ENCODE measurements at regions not wholly inside any gene's neighbourhood (a gene's known extent, or its start where the extent isn't known, plus 50 kb on each side); places are given as distances from the start of the nearest gene placed in this dataset.

DNA sequence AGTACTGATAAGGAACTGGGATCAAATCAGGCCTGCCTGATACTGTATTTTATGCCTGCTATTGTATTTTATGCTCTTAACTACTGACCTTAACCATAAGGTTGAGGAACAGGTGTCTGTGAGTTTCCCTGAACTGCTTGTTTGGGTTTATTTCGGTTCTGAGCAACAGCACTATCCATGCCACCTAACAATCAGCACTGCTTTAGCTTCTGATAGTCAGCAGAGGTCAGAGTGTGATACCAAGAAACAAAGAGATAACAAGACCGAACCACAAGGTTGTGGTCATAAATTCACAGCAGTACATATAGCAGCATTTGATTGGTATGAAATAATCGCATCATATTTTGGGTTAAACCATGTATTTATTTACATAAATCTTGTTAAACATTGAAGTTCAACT lies 362.2 kb downstream of the FGF13 start:
- TF ChIP-seq, protein P1, sequence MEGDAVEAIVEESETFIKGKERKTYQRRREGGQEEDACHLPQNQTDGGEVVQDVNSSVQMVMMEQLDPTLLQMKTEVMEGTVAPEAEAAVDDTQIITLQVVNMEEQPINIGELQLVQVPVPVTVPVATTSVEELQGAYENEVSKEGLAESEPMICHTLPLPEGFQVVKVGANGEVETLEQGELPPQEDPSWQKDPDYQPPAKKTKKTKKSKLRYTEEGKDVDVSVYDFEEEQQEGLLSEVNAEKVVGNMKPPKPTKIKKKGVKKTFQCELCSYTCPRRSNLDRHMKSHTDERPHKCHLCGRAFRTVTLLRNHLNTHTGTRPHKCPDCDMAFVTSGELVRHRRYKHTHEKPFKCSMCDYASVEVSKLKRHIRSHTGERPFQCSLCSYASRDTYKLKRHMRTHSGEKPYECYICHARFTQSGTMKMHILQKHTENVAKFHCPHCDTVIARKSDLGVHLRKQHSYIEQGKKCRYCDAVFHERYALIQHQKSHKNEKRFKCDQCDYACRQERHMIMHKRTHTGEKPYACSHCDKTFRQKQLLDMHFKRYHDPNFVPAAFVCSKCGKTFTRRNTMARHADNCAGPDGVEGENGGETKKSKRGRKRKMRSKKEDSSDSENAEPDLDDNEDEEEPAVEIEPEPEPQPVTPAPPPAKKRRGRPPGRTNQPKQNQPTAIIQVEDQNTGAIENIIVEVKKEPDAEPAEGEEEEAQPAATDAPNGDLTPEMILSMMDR (IDR thresholded peaks at IDR 0.05) = no peak
- no peak for TF ChIP-seq POLR2A (IDR thresholded peaks at IDR 0.05)
- H3K36me3 ChIP-seq (replicated peaks in 1 of 2) = no peaks in the 10 kb centered on the region
- no peak overlapping the region for H3K27ac ChIP-seq
- H3K4me3 ChIP-seq = no peak overlapping the region
- 42 to 51% (median 44%) methylated on average over 3 of the region's 3 CpGs for WGBS, 4 donors
- no peaks in the 10 kb centered on the region for H3K27me3 ChIP-seq
- intact Hi-C loops (cut with DNase I) = no loop called here
- no peaks in the 10 kb centered on the region for H3K9me3 ChIP-seq (replicated peaks in 1 of 3)
- DNase-seq = no peak
- no peaks in the 10 kb centered on the region for H3K4me1 ChIP-seq (replicated peaks in 1 of 2)

DNA sequence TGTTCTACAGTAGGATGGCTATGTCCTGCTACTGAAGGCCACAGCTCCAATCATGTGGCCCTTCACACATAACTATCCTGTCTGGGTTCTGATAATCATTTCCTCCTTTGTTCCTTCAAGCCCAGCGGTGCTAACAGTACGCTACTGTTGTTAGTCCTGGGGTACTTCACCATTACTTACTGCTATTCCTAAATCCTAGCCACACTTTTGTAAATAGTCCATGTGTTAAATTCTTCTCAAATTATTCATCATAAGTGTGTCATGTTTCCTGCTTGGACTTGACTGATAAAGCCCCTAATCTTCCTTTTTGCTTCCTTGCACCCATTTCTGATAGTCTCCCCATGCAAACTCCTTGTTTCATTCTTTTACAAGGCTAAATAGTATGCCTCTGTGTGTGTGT lies 332.6 kb downstream of the FGF13 start:
- intact Hi-C loops (cut with DNase I) = no loop called here
- Histone ChIP-seq H3K9me3 (replicated peaks in 1 of 3) (no peaks in the 10 kb centered on the region), H3K27me3 (no peaks in the 10 kb centered on the region), H3K27ac (no peak overlapping the region), H3K4me3 (no peak overlapping the region), H3K36me3 (replicated peaks in 1 of 2) (no peaks in the 10 kb centered on the region), H3K4me1 (replicated peaks in 1 of 2) (no peaks in the 10 kb centered on the region)
- DNase-seq = no peak
- TF ChIP-seq, protein P1 (IDR thresholded peaks at IDR 0.05) = no peak
- TF ChIP-seq POLR2A (IDR thresholded peaks at IDR 0.05) = no peak
- 76 to 94% (median 84%) methylated on average over 2 of the region's 2 CpGs for WGBS, 4 donors

DNA sequence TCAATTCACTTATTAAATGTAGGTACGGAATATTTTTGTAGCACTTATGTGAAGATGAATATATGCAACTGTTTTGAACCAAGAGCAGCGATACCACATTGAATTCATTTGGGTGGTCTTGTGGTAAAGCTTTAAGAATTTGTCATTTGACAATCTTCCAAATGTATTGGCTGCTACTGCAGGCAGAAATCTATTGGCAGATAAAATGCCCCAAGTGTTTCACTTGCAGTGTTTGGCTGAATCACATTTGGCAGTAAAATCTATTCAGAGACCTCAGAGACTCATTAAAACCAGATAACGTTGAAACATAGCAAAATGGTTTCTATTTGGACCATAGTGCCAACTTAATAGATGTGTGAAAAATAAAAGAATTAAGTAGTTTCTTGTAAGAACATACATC lies 303.4 kb downstream of the FGF13 start:
- no peaks in the 10 kb centered on the region for H3K4me1 ChIP-seq (replicated peaks in 1 of 2)
- intact Hi-C loops (cut with DNase I) = no loop called here
- no peak overlapping the region for H3K27ac ChIP-seq
- no peaks in the 10 kb centered on the region for H3K36me3 ChIP-seq (replicated peaks in 1 of 2)
- no peak for TF ChIP-seq POLR2A (IDR thresholded peaks at IDR 0.05)
- TF ChIP-seq, protein P1 (IDR thresholded peaks at IDR 0.05) = no peak
- no peaks in the 10 kb centered on the region for H3K27me3 ChIP-seq
- no peak overlapping the region for H3K4me3 ChIP-seq
- H3K9me3 ChIP-seq (replicated peaks in 1 of 3) = no peaks in the 10 kb centered on the region
- DNase-seq = no peak
- WGBS, 4 donors = 55 to 65% (median 60%) methylated on average over 3 of the region's 3 CpGs

DNA sequence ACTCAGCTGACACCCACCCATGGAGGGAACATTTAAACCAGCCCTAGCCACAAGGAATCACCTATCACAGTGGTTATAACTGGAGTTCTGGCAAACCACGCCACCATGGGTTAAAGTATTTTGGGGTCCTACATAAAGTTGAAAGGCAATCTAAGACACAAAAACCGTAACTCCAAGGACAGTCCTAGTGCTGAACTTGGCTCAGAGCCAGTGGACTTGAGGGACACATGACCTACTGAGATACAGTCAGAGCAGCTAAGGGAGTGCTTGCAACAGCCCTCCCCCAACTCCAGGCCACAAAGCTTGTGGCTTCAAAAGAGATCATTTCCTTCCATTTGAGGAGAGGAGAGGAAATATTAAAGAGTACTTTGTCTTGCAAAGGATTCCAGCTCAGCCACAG lies 300.5 kb downstream of the FGF13 start:
- Histone ChIP-seq H3K9me3 (replicated peaks in 1 of 3) (no peaks in the 10 kb centered on the region), H3K4me1 (replicated peaks in 1 of 2) (no peaks in the 10 kb centered on the region), H3K36me3 (replicated peaks in 1 of 2) (no peaks in the 10 kb centered on the region), H3K27ac (no peak overlapping the region), H3K4me3 (no peak overlapping the region), H3K27me3 (no peaks in the 10 kb centered on the region)
- no peak for DNase-seq
- intact Hi-C loops (cut with DNase I) = no loop called here
- WGBS, 4 donors = 25 to 45% (median 36%) methylated on average over 2 of the region's 2 CpGs; no CpG with 5 or more reads in 1 of the 4 donors
- TF ChIP-seq POLR2A (IDR thresholded peaks at IDR 0.05) = no peak
- TF ChIP-seq, protein P1 (IDR thresholded peaks at IDR 0.05) = no peak

Small RNA genes in the stretch of these regions (small RNA-seq; reads per million reads assigned to genes)
- gene RN7SKP31 (0 reads per million in 2 donors), gene RNU6-985P (0 reads per million in 2 donors)
